KMS-11 (cell line): ENCODE measurements at regions not wholly inside any gene's neighbourhood (a gene's known extent, or its start where the extent isn't known, plus 50 kb on each side); places are given as distances from the start of the nearest gene placed in this dataset.

ENCODE experiments used
- H2AFZ ChIP-seq: fragments of 200-600 bp; sonication (generic); 2 replicates; pipeline ENCODE4 v1.6.1; 2016; ENCODE audit warnings: antibody characterized with exemption, mixed run types, low read depth
- H3K27ac ChIP-seq: fragments of 200-600 bp; sonication (generic); 2 replicates; pipeline ENCODE4 v1.6.1; 2016; ENCODE audit warnings: mild to moderate bottlenecking, mixed run types
- H3K27me3 ChIP-seq: fragments of 200-600 bp; sonication (generic); 2 replicates; pipeline ENCODE4 v1.6.1; 2017; ENCODE audit warnings: mild to moderate bottlenecking, low read depth, mixed run types, moderate library complexity; ENCODE audit not compliant: insufficient read depth
- H3K36me3 ChIP-seq: fragments of 200-600 bp; sonication (generic); 2 replicates; pipeline ENCODE4 v1.6.1; 2017; ENCODE audit warnings: mild to moderate bottlenecking, mixed run types; ENCODE audit not compliant: insufficient read depth
- H3K4me1 ChIP-seq: fragments of 200-600 bp; sonication (generic); 2 replicates; pipeline ENCODE4 v1.6.1; 2016; ENCODE audit warnings: mild to moderate bottlenecking, low read depth, mixed run types; ENCODE audit not compliant: poor library complexity, severe bottlenecking
- H3K4me2 ChIP-seq: fragments of 200-600 bp; sonication (generic); 2 replicates; pipeline ENCODE4 v1.7.0; 2016; ENCODE audit warnings: mild to moderate bottlenecking, mixed run types
- H3K4me3 ChIP-seq: fragments of 200-600 bp; sonication (generic); IDR thresholded peaks from 2 replicates; pipeline ENCODE4 v1.6.1; 2017; ENCODE audit warnings: low read depth, low read length, mixed read lengths; ENCODE audit not compliant: insufficient read depth
- H3K79me2 ChIP-seq: fragments of 200-600 bp; sonication (generic); 2 replicates; pipeline ENCODE4 v1.6.1; 2016; ENCODE audit warnings: low read depth, mixed run types; ENCODE audit not compliant: insufficient read depth
- H3K9ac ChIP-seq: fragments of 200-600 bp; sonication (generic); 2 replicates; pipeline ENCODE4 v1.6.1; 2016; ENCODE audit warnings: mild to moderate bottlenecking, mixed run types
- H4K20me1 ChIP-seq: fragments of 200-600 bp; sonication (generic); 2 replicates; pipeline ENCODE4 v1.6.1; 2016; ENCODE audit warnings: mild to moderate bottlenecking, mixed run types; ENCODE audit not compliant: insufficient read depth
- TF ChIP-seq, protein P1 (sequence below): fragments of 200-600 bp; sonication (generic); conservative IDR thresholded peaks from 2 replicates; pipeline ENCODE4 v1.6.1; 2017; ENCODE audit warnings: low read depth, mild to moderate bottlenecking, antibody characterized with exemption, low read length, moderate library complexity, mixed read lengths

DNA sequence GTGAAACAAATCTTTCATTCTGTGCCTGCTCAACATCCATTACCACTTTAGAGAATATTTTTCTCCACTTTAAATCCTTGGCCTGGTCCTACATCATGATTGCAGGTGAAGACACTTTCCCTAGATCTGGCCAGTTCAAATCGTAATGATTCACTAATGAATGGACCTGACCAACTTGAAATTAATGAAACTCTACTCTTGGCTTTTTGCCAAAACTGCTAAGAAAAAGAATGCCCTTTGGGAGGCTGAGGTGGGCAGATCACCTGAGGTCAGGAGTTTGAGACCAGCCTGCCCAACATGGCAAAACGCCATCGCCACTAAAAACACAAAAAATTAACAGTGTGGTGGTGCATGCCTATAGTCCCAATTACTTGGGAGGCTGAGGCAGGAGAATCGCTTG, 1082.6 kb upstream of the LCORL start:
- H3K4me3 ChIP-seq, result no peak overlapping the region
- no peak overlapping the region for H2AFZ ChIP-seq
- no peak overlapping the region for H3K27ac ChIP-seq
- H3K79me2 ChIP-seq, result no peaks in the 10 kb centered on the region
- no peak overlapping the region for H3K4me2 ChIP-seq
- no peaks in the 10 kb centered on the region for H3K36me3 ChIP-seq
- H4K20me1 ChIP-seq, result no peaks in the 10 kb centered on the region
- H3K4me1 ChIP-seq, result no peaks in the 10 kb centered on the region
- H3K9ac ChIP-seq, result no peak overlapping the region
- H3K27me3 ChIP-seq, result no peaks in the 10 kb centered on the region
- TF ChIP-seq, protein P1, sequence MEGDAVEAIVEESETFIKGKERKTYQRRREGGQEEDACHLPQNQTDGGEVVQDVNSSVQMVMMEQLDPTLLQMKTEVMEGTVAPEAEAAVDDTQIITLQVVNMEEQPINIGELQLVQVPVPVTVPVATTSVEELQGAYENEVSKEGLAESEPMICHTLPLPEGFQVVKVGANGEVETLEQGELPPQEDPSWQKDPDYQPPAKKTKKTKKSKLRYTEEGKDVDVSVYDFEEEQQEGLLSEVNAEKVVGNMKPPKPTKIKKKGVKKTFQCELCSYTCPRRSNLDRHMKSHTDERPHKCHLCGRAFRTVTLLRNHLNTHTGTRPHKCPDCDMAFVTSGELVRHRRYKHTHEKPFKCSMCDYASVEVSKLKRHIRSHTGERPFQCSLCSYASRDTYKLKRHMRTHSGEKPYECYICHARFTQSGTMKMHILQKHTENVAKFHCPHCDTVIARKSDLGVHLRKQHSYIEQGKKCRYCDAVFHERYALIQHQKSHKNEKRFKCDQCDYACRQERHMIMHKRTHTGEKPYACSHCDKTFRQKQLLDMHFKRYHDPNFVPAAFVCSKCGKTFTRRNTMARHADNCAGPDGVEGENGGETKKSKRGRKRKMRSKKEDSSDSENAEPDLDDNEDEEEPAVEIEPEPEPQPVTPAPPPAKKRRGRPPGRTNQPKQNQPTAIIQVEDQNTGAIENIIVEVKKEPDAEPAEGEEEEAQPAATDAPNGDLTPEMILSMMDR, result no peak

DNA sequence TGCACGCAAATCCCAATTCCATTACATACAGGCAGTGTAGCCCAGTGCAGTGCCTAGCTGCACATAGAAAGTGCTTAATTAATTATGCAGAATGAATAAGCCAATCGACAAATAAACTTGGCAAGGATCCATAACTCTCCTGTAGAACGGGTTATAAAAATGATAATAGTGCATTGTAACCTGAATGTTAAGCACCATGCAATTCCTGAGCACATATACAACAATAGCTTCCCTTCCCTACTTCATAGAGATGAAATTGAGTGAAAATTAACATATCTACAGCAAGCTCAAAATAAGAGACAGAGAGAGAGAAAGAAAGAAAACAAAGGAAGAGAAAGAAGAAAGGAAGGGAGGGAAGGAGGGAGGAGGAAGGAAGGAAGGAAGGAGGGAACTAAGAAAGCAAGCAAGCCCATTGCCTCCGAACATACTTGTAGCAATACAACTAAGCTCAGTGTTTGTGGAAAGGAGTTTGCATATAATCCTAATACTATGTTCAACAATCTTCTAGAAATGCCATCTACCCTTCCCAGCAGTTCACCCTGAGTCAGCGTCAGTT, 1074.0 kb upstream of the LCORL start:
- H2AFZ ChIP-seq, result no peak overlapping the region
- no peaks in the 10 kb centered on the region for H3K27me3 ChIP-seq
- H4K20me1 ChIP-seq, result no peaks in the 10 kb centered on the region
- no peak overlapping the region for H3K4me3 ChIP-seq
- H3K4me2 ChIP-seq, result no peak overlapping the region
- no peak overlapping the region for H3K9ac ChIP-seq
- H3K4me1 ChIP-seq, result no peaks in the 10 kb centered on the region
- H3K36me3 ChIP-seq, result no peaks in the 10 kb centered on the region
- no peaks in the 10 kb centered on the region for H3K79me2 ChIP-seq
- TF ChIP-seq, protein P1, result no peak
- H3K27ac ChIP-seq, result no peak overlapping the region

DNA sequence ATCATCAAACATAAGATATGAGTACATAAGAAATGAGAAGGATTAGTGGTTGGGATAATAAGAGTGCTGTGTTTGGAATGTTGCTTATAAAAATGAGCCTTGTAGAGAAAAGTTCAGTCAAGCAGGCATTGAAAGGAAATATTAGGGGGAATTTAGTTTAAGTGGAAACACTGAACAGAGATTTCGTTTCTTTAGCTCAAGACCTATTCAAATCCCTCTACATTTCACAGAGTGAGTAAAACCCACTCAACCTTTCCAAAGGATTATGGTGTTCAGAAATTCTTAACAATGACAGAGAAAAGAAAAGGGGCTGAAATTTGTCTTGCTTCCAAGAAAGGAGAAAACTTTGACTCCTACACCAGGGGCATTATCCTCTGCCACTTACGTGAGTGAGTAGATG, 1072.4 kb upstream of the LCORL start:
- no peak overlapping the region for H2AFZ ChIP-seq
- no peaks in the 10 kb centered on the region for H3K79me2 ChIP-seq
- TF ChIP-seq, protein P1, result no peak

DNA sequence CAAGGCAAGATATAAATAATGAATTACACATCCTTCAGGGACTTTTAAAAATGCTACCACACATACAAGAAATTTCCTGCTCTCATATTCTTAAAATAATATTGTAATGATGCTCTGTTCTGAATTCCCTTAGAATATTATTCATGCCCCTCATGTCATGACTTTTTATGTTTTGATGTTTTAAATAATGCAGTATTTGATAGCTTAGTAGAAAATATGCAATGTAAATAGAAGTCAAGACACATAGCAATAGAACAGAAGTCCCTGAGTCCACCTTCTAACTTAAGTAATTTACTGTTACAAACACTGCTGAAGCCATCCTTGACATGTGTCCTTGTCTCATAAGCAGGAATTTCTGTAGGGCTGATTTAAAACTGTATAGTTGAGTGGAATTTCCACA, 1071.2 kb upstream of the LCORL start:
- H3K36me3 ChIP-seq, result no peaks in the 10 kb centered on the region
- H3K4me3 ChIP-seq, result no peak overlapping the region
- H3K9ac ChIP-seq, result no peak overlapping the region
- no peak overlapping the region for H3K4me2 ChIP-seq
- H3K79me2 ChIP-seq, result no peaks in the 10 kb centered on the region
- no peaks in the 10 kb centered on the region for H3K4me1 ChIP-seq
- H2AFZ ChIP-seq, result no peak overlapping the region
- no peaks in the 10 kb centered on the region for H4K20me1 ChIP-seq
- TF ChIP-seq, protein P1, result no peak
- no peak overlapping the region for H3K27ac ChIP-seq
- no peaks in the 10 kb centered on the region for H3K27me3 ChIP-seq

More for the DNA sequence above, 1072.4 kb upstream of the LCORL start:
- H4K20me1 ChIP-seq, result no peaks in the 10 kb centered on the region
- no peak overlapping the region for H3K4me3 ChIP-seq
- H3K4me1 ChIP-seq, result no peaks in the 10 kb centered on the region
- H3K9ac ChIP-seq, result no peak overlapping the region
- H3K27ac ChIP-seq, result no peak overlapping the region
- H3K36me3 ChIP-seq, result no peaks in the 10 kb centered on the region
- no peaks in the 10 kb centered on the region for H3K27me3 ChIP-seq
- no peak overlapping the region for H3K4me2 ChIP-seq
